ENCODE measurements at regions not wholly inside any gene's neighbourhood (a gene's known extent, or its start where the extent isn't known, plus 50 kb on each side); places are given as distances from the start of the nearest gene placed in this dataset.

DNA sequence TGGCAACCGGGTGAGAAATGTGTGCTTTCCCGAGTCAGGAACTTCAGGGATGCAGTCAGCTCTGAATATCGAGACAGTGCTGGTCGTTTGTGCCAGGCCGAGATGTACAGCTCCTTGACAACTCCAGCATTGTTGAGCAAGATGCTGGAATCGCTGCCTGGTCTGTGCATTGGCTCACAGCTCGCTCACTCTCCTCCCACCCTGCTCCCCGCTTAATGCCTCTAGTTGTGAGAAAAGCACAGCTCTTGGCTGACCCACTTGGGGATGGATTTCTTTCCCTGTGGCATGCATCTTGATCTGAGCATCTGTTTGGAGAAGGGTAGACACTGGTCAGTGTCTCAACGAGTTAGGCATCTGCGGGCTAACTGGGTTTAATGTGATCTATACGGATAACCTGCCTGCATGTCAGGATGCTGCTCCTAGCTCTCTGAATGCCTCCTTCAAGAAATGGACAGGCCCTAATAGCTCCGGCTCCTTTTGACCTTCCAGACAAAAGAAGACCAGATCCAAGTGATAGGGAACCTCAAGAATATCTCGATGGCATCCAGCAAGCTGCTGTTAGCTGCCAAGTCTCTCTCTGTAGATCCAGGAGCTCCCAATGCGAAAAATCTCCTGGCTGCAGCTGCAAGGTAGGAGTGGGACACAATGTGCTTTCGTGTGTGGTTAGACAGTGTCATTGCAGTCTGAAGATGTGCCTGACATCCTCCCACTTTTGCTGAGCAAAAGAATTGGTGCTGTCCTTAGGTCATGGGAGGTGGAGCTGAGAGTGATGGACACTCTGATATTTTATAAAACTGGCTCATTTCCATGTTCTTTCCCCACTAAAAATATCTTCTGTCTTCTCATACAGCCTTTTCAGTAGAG, 302.2 kb upstream of the TPM1 start:
- TF ChIP-seq SPI1 (IDR thresholded peaks at IDR 0.05; ENCODE audit: borderline replicate concordance, low read depth) (no peak), CTCF (IDR thresholded peaks at IDR 0.05; ENCODE audit: insufficient read depth, low read length) (no peak), GABPA (IDR thresholded peaks at IDR 0.05; ENCODE audit: low read depth) (no peak), REST (IDR thresholded peaks at IDR 0.05; ENCODE audit: insufficient replicate concordance, low read depth) (no peak)
